ENCODE measurements at regions not wholly inside any gene's neighbourhood (a gene's known extent, or its start where the extent isn't known, plus 50 kb on each side); places are given as distances from the start of the nearest gene placed in this dataset.
A peak's percentile ranks its signal among the peaks of the same experiment; 100 is the strongest.

GRCh38 chr14:106094654-106095189, 568.3 kb downstream of the TMEM121 start:
- Histone ChIP-seq H3K9ac (ENCODE audit: insufficient read depth, low read length) (no peak overlapping the region), H3K36me3 (ENCODE audit: control insufficient read depth, insufficient read depth, low read length) (no peaks in the 10 kb centered on the region), H3K27ac (ENCODE audit: insufficient read depth, low read length) (no peak overlapping the region), H3K9me3 (ENCODE audit: control insufficient read depth, insufficient read depth, low read depth, low read length) (no peaks in the 10 kb centered on the region), H3K79me2 (ENCODE audit: control insufficient read depth, insufficient read depth, low read length) (no peaks in the 10 kb centered on the region), H4K20me1 (ENCODE audit: control insufficient read depth, extremely low read depth, insufficient read depth, low read length) (no peaks in the 10 kb centered on the region), H2AFZ (ENCODE audit: low read length) (no peak overlapping the region), H3K4me2 (ENCODE audit: extremely low read depth, insufficient read depth, low read length) (no peak overlapping the region), H3K27me3 (ENCODE audit: control insufficient read depth, insufficient read depth, low read length) (no peaks in the 10 kb centered on the region), H3K4me3 (replicated peaks in 1 of 4; ENCODE audit: control extremely low read depth in 1 of 4, insufficient read depth in 1 of 4, low read depth in 3 of 4, low read length in 4 of 4) (no peak overlapping the region), H3K4me1 (ENCODE audit: control insufficient read depth, extremely low read depth, insufficient read depth, low read length) (no peaks in the 10 kb centered on the region)
- peak in 1 of 2 donors; percentile 2 for TF ChIP-seq CTCF (conservative IDR thresholded peaks at IDR 0.05 in 1 of 2, IDR thresholded peaks at IDR 0.05 in 1 of 2; ENCODE audit: low read depth in 1 of 2, low read length in 2 of 2)
- TF ChIP-seq EZH2 (IDR thresholded peaks at IDR 0.05; ENCODE audit: low read length, missing control alignments) = no peak
- no peak for DNase-seq (ENCODE audit: low read depth in 2 of 2)

- H3K9me3 ChIP-seq (ENCODE audit: control insufficient read depth, insufficient read depth, low read depth, low read length) = no peaks in the 10 kb centered on the region
- H3K79me2 ChIP-seq (ENCODE audit: control insufficient read depth, insufficient read depth, low read length) = no peaks in the 10 kb centered on the region
- no peaks in the 10 kb centered on the region for H3K27me3 ChIP-seq (ENCODE audit: control insufficient read depth, insufficient read depth, low read length)
- H3K4me3 ChIP-seq (replicated peaks in 1 of 4; ENCODE audit: control extremely low read depth in 1 of 4, insufficient read depth in 1 of 4, low read depth in 3 of 4, low read length in 4 of 4) = no peak overlapping the region
- H4K20me1 ChIP-seq (ENCODE audit: control insufficient read depth, extremely low read depth, insufficient read depth, low read length) = no peaks in the 10 kb centered on the region
- no peak overlapping the region for H3K27ac ChIP-seq (ENCODE audit: insufficient read depth, low read length)
- H3K4me2 ChIP-seq (ENCODE audit: extremely low read depth, insufficient read depth, low read length) = no peak overlapping the region
- no peak for DNase-seq (ENCODE audit: low read depth in 2 of 2)
- H2AFZ ChIP-seq (ENCODE audit: low read length) = no peak overlapping the region
- no peak overlapping the region for H3K9ac ChIP-seq (ENCODE audit: insufficient read depth, low read length)
- no peaks in the 10 kb centered on the region for H3K36me3 ChIP-seq (ENCODE audit: control insufficient read depth, insufficient read depth, low read length)
- TF ChIP-seq EZH2 (IDR thresholded peaks at IDR 0.05; ENCODE audit: low read length, missing control alignments) (no peak), CTCF (conservative IDR thresholded peaks at IDR 0.05 in 1 of 2, IDR thresholded peaks at IDR 0.05 in 1 of 2; ENCODE audit: low read depth in 1 of 2, low read length in 2 of 2) (no peak)
- H3K4me1 ChIP-seq (ENCODE audit: control insufficient read depth, extremely low read depth, insufficient read depth, low read length) = no peaks in the 10 kb centered on the region
Observed at GRCh38 chr14:106107703-106108102, 581.3 kb downstream of the TMEM121 start.

GRCh38 chr14:106109337-106109736, 583.0 kb downstream of the TMEM121 start:
- no peak for TF ChIP-seq CTCF (conservative IDR thresholded peaks at IDR 0.05 in 1 of 2, IDR thresholded peaks at IDR 0.05 in 1 of 2; ENCODE audit: low read depth in 1 of 2, low read length in 2 of 2)
- TF ChIP-seq EZH2 (IDR thresholded peaks at IDR 0.05; ENCODE audit: low read length, missing control alignments) = no peak
- no peak for DNase-seq (ENCODE audit: low read depth in 2 of 2)
- no peaks in the 10 kb centered on the region for H3K36me3 ChIP-seq (ENCODE audit: control insufficient read depth, insufficient read depth, low read length)
- no peaks in the 10 kb centered on the region for H4K20me1 ChIP-seq (ENCODE audit: control insufficient read depth, extremely low read depth, insufficient read depth, low read length)
- no peak overlapping the region for H3K4me2 ChIP-seq (ENCODE audit: extremely low read depth, insufficient read depth, low read length)
- H3K79me2 ChIP-seq (ENCODE audit: control insufficient read depth, insufficient read depth, low read length) = no peaks in the 10 kb centered on the region
- no peaks in the 10 kb centered on the region for H3K9me3 ChIP-seq (ENCODE audit: control insufficient read depth, insufficient read depth, low read depth, low read length)
- H3K4me3 ChIP-seq (replicated peaks in 1 of 4; ENCODE audit: control extremely low read depth in 1 of 4, insufficient read depth in 1 of 4, low read depth in 3 of 4, low read length in 4 of 4) = no peak overlapping the region
- no peak overlapping the region for H3K27ac ChIP-seq (ENCODE audit: insufficient read depth, low read length)
- no peaks in the 10 kb centered on the region for H3K4me1 ChIP-seq (ENCODE audit: control insufficient read depth, extremely low read depth, insufficient read depth, low read length)
- no peaks in the 10 kb centered on the region for H3K27me3 ChIP-seq (ENCODE audit: control insufficient read depth, insufficient read depth, low read length)
- H3K9ac ChIP-seq (ENCODE audit: insufficient read depth, low read length) = no peak overlapping the region
- H2AFZ ChIP-seq (ENCODE audit: low read length) = no peak overlapping the region
